Activated T-cell treated with anti-CD3 and anti-CD28 coated beads, Interleukin-2, amount 50 U/mL, for 24 hours (primary cell): ENCODE measurements at regions not wholly inside any gene's neighbourhood (a gene's known extent, or its start where the extent isn't known, plus 50 kb on each side); places are given as distances from the start of the nearest gene placed in this dataset.

ENCODE experiments used
- DNase-seq: peaks from one replicate; pipeline ENCODE4 v3.0.0-alpha.2; 2020
- H3K27ac Mint-ChIP-seq: 2 replicates; pipeline ENCODE4 v1.8.0; 2020; ENCODE audit warnings: mild to moderate bottlenecking, mixed read lengths
- H3K27me3 Mint-ChIP-seq: 2 replicates; pipeline ENCODE4 v1.8.0; 2020; ENCODE audit warnings: mixed read lengths
- H3K36me3 Mint-ChIP-seq: 2 replicates; pipeline ENCODE4 v1.8.0; 2020; ENCODE audit warnings: low read depth, mixed read lengths
- H3K4me1 Mint-ChIP-seq: 2 replicates; pipeline ENCODE4 v1.8.0; 2020; ENCODE audit warnings: low read depth, mixed read lengths
- H3K4me3 Mint-ChIP-seq: 2 replicates; pipeline ENCODE4 v1.8.0; 2020; ENCODE audit warnings: mild to moderate bottlenecking, moderate library complexity, mixed read lengths
- H3K9me3 Mint-ChIP-seq: 2 replicates; pipeline ENCODE4 v1.8.0; 2020; ENCODE audit warnings: mixed read lengths

GRCh38 chr21:38990424-38990794, 184.7 kb downstream of the ETS2 start:
- no peak for DNase-seq
- Mint-ChIP-seq H3K36me3 (no peaks in the 10 kb centered on the region), H3K27me3 (peaks cover 55% of the 10 kb centered on the region), H3K4me1 (peaks cover 8% of the 10 kb centered on the region), H3K9me3 (no peaks in the 10 kb centered on the region), H3K27ac (no peak overlapping the region), H3K4me3 (no peak overlapping the region)

DNA sequence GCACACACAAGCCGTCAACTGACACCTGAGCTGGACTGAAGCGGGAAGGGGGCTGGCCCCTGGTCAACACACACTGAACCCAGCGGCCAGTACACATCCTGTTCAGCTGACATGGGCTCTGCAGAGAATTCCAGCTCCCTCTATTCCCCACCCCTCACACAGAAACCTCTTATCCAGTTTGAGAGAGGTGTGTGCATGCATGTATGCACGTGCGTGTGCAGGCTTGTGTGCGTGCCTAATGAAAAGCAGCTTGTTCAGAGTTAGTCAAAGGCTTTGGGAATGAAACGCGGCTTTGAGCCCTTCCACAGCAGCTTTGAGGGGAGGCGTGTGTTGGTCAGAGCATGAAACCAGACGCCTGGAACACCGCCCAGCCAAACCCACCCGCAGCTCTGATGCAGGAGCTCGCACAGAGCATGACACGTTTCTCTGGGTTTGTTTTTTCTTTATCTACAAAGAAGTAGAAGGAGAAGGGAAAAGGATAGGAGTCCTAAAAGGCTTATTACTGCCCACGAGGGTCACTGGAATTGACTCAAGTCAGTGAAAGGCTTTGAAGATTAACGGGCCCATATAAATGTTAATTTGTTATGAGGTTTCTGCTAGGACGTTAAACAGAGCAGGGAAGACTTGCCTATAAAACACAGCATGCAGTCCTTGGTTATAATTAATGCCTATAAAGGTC, 184.2 kb downstream of the ETS2 start:
- Mint-ChIP-seq H3K36me3 (no peaks in the 10 kb centered on the region), H3K4me3 (no peak overlapping the region), H3K9me3 (no peaks in the 10 kb centered on the region), H3K27me3 (peaks cover 60% of the 10 kb centered on the region), H3K4me1 (peaks cover 13% of the 10 kb centered on the region), H3K27ac (no peak overlapping the region)
- no peak for DNase-seq

GRCh38 chr21:38989379-38989744, 183.6 kb downstream of the ETS2 start:
- H3K27ac Mint-ChIP-seq = no peak overlapping the region

GRCh38 chr21:38988509-38989378, 183.0 kb downstream of the ETS2 start:
- no peak for DNase-seq
- H3K27ac Mint-ChIP-seq = no peak overlapping the region
- H3K4me3 Mint-ChIP-seq = no peak overlapping the region
- no peaks in the 10 kb centered on the region for H3K36me3 Mint-ChIP-seq
- H3K27me3 Mint-ChIP-seq = peaks cover 71% of the 10 kb centered on the region
- H3K9me3 Mint-ChIP-seq = no peaks in the 10 kb centered on the region
- H3K4me1 Mint-ChIP-seq = peaks cover 24% of the 10 kb centered on the region

More at GRCh38 chr21:38989379-38989744, 183.6 kb downstream of the ETS2 start:
- H3K36me3 Mint-ChIP-seq = no peaks in the 10 kb centered on the region
- H3K4me1 Mint-ChIP-seq = peaks cover 19% of the 10 kb centered on the region
- peaks cover 65% of the 10 kb centered on the region for H3K27me3 Mint-ChIP-seq
- no peaks in the 10 kb centered on the region for H3K9me3 Mint-ChIP-seq
- DNase-seq = no peak
- no peak overlapping the region for H3K4me3 Mint-ChIP-seq

GRCh38 chr21:38987633-38988508, 182.1 kb downstream of the ETS2 start:
- H3K27ac Mint-ChIP-seq = no peak overlapping the region
- H3K4me3 Mint-ChIP-seq = no peak overlapping the region
- no peak for DNase-seq
- no peaks in the 10 kb centered on the region for H3K36me3 Mint-ChIP-seq
- H3K4me1 Mint-ChIP-seq = peaks cover 24% of the 10 kb centered on the region
- H3K27me3 Mint-ChIP-seq = peaks cover 80% of the 10 kb centered on the region
- no peaks in the 10 kb centered on the region for H3K9me3 Mint-ChIP-seq

DNA sequence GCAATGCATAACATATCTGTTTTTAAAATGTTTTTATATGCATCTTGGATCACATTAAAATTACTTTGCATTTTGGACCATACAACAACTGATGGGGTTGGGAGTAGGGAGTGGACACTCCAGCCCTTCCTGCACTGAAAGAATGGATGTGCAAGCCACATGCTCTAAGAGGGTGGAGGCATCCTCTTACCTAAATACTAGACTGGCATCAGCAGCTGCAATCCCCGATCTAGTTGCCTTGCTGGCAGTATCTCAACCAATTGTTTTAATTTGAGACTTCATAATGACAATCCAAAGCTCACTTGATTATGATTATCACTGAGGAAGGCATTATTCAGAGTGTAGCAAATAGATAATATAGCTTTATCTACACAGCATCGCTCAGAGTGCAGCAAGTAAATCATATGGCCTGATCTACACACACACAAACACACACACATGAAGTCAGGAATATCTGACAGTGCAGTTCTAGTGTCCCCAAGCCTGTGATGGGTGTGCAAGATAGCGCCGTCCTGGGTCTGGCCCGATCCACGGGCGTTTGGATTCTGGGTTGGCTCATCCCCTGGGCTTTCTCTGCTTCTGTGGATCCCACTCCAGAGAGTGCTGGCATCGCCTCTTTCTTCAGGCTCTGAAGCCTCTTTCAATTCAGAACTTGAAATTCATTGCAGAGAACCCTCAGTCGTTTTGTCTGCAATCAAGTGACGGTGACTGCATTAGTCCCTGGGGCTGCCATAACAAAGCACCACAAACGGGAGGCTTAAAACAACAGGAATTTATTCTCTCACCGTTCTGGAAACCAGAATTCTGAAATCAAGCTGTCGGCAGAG, 181.3 kb downstream of the ETS2 start:
- H3K9me3 Mint-ChIP-seq = no peaks in the 10 kb centered on the region
- H3K4me1 Mint-ChIP-seq = peaks cover 24% of the 10 kb centered on the region
- no peak overlapping the region for H3K4me3 Mint-ChIP-seq
- H3K36me3 Mint-ChIP-seq = no peaks in the 10 kb centered on the region
- H3K27me3 Mint-ChIP-seq = peaks cover 84% of the 10 kb centered on the region
- no peak for DNase-seq
- H3K27ac Mint-ChIP-seq = no peak overlapping the region

- Mint-ChIP-seq H3K4me3 (no peak overlapping the region), H3K36me3 (no peaks in the 10 kb centered on the region), H3K9me3 (no peaks in the 10 kb centered on the region), H3K27ac (no peak overlapping the region), H3K27me3 (peaks cover 91% of the 10 kb centered on the region), H3K4me1 (peaks cover 25% of the 10 kb centered on the region)
- DNase-seq = no peak
Observed at GRCh38 chr21:38986406-38986805, 180.7 kb downstream of the ETS2 start.

DNA sequence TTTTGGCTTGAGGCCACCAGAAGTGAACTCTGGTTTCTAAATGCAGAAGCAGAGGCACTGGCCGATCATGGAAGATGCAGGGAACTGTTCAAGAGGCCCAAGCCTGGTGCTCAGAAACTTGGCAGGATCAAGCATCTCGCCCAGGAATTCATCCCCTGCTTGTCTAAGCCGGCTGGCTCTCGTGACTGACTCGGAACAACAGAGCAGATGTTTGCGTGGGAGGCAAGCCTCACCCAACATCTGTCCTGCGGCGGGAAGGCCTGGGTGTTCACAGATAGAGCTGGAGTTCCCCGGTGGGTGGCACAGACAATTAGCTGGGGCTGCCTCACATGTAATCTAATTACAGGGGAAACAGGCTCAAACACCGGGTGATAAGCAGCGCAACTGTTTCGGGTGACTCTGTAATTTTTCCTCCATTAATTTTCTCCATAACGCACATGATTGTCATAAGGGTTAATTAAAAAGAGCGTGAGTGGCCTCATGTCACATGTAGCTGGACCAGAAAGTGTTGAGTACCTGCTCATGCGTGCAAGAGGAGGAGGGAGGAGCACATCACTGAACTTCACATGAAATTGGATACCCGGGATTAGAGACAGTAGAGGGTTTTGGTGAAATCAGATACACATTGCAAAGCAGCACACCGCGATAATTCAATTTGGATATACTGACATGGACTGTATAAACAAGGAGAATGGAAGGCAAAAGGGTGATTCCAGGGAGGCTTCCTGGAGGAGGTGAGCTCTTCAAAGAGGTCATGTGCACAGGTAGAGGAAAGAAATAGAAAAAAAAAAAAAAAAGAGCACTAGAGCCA, 180.0 kb downstream of the ETS2 start:
- Mint-ChIP-seq H3K4me3 (peak overlapping the region; percentile 67), H3K4me1 (peaks cover 26% of the 10 kb centered on the region), H3K36me3 (no peaks in the 10 kb centered on the region), H3K9me3 (no peaks in the 10 kb centered on the region), H3K27me3 (peaks cover 92% of the 10 kb centered on the region), H3K27ac (peak overlapping the region; percentile 84)
- DNase-seq = peak; percentile 59

- H3K36me3 Mint-ChIP-seq = no peaks in the 10 kb centered on the region
- H3K27ac Mint-ChIP-seq = peak overlapping the region; percentile 84
- peaks cover 28% of the 10 kb centered on the region for H3K4me1 Mint-ChIP-seq
- no peaks in the 10 kb centered on the region for H3K9me3 Mint-ChIP-seq
- H3K27me3 Mint-ChIP-seq = peaks cover 93% of the 10 kb centered on the region
- H3K4me3 Mint-ChIP-seq = peak overlapping the region; percentile 67
- DNase-seq = no peak
Observed at GRCh38 chr21:38984982-38985567, 179.3 kb downstream of the ETS2 start.

DNA sequence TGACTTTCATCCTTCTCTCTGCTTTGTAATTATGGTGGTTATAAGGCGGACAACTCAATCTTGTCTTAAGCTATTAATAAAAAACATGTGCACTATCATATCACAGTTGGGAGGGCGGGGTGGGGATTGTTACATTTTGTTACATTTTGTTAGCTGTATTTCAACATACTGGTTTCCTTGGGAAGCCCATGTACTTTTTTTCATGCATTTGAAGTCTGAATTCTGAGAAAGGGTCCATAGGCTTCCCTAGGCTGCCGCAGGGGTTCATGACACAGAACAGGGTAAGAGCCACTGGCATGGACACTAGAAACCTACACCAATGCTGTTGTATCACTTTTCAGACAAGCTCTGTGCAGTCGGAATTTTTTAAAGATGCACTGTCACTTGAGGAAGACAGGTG, 178.8 kb downstream of the ETS2 start:
- H3K36me3 Mint-ChIP-seq = no peaks in the 10 kb centered on the region
- H3K4me3 Mint-ChIP-seq = peak overlapping the region; percentile 67
- H3K27me3 Mint-ChIP-seq = peaks cover 93% of the 10 kb centered on the region
- no peak for DNase-seq
- H3K4me1 Mint-ChIP-seq = peaks cover 33% of the 10 kb centered on the region
- H3K9me3 Mint-ChIP-seq = no peaks in the 10 kb centered on the region
- peak overlapping the region; percentile 84 for H3K27ac Mint-ChIP-seq

DNA sequence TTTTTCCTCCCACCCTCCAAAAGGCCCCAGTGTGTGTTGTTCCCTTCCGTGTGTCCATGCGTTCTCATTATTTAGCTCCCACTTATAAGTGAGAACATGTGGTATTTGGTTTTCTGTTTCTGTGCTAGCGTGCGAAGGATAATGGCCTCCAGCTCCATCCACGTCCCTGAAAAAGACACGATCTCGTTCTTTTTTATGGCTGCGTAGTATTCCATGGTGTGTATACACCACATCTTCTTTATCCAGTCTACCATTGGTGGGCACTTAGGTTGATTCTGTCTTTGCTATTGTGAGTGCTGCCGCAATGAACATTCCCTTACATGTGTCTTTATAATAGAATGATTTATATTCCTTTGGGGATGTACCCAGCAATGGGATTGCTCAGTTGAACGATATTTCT, 177.8 kb downstream of the ETS2 start:
- Mint-ChIP-seq H3K9me3 (no peaks in the 10 kb centered on the region), H3K27me3 (peaks cover 88% of the 10 kb centered on the region), H3K4me1 (peaks cover 35% of the 10 kb centered on the region), H3K4me3 (no peak overlapping the region), H3K36me3 (no peaks in the 10 kb centered on the region), H3K27ac (no peak overlapping the region)
- DNase-seq = no peak

- H3K4me1 Mint-ChIP-seq = peaks cover 35% of the 10 kb centered on the region
Observed at GRCh38 chr21:38982804-38983203, 177.1 kb downstream of the ETS2 start.

GRCh38 chr21:38982096-38982495, 176.4 kb downstream of the ETS2 start:
- Mint-ChIP-seq H3K9me3 (no peaks in the 10 kb centered on the region), H3K36me3 (no peaks in the 10 kb centered on the region), H3K4me3 (no peak overlapping the region), H3K4me1 (peaks cover 35% of the 10 kb centered on the region), H3K27me3 (peaks cover 79% of the 10 kb centered on the region), H3K27ac (no peak overlapping the region)
- DNase-seq = no peak

More at GRCh38 chr21:38982804-38983203, 177.1 kb downstream of the ETS2 start:
- H3K9me3 Mint-ChIP-seq = no peaks in the 10 kb centered on the region
- no peaks in the 10 kb centered on the region for H3K36me3 Mint-ChIP-seq
- no peak overlapping the region for H3K27ac Mint-ChIP-seq
- H3K27me3 Mint-ChIP-seq = peaks cover 83% of the 10 kb centered on the region
- DNase-seq = no peak
- no peak overlapping the region for H3K4me3 Mint-ChIP-seq
